Erythroblast (primary cell): ENCODE measurements at regions not wholly inside any gene's neighbourhood (a gene's known extent, or its start where the extent isn't known, plus 50 kb on each side); places are given as distances from the start of the nearest gene placed in this dataset.

Source experiments
- GATA1 ChIP-seq: IDR thresholded peaks from 2 replicates; pipeline ENCODE4 v1.6.1; 2011; ENCODE audit warnings: low read depth, mild to moderate bottlenecking, control low read depth, low read length, moderate library complexity
- POLR2A ChIP-seq: IDR thresholded peaks from 2 replicates; pipeline ENCODE4 v1.6.1; 2011; ENCODE audit warnings: mild to moderate bottlenecking, low read length

- TF ChIP-seq POLR2A (no peak), GATA1 (no peak)
These were observed 222.3 kb downstream of the KATNAL1 start for GRCh38 chr13:30085087-30085486.
